CD14-positive monocyte (primary cell): ENCODE measurements at regions not wholly inside any gene's neighbourhood (a gene's known extent, or its start where the extent isn't known, plus 50 kb on each side); places are given as distances from the start of the nearest gene placed in this dataset.

Source experiments
- DNase-seq, 3 donors: peaks; one replicate each; pipeline ENCODE4 v3.0.0-alpha.2; 2011 to 2022
- H2AFZ ChIP-seq: 2 replicates; pipeline ENCODE4 v1.6.0; 2012; ENCODE audit warnings: mild to moderate bottlenecking, low read depth, low read length, inconsistent platforms; ENCODE audit not compliant: insufficient read depth, poor library complexity, severe bottlenecking
- H3K27ac ChIP-seq, 2 donors: 1 replicate in 1 of 2; 2 replicates in 1 of 2; pipeline ENCODE4 v1.5.1; 2012 to 2013; ENCODE audit warnings: low read length in 2 of 2, control low read depth in 1 of 2, inconsistent platforms in 1 of 2, low read depth in 1 of 2, mild to moderate bottlenecking in 1 of 2
- H3K27me3 ChIP-seq, 2 donors: one replicate each; pipeline versions ENCODE4 v1.6.0 to v1.6.1; 2011 to 2013; ENCODE audit warnings: low read length in 2 of 2; ENCODE audit not compliant: control insufficient read depth in 2 of 2, insufficient read depth in 2 of 2
- H3K36me3 ChIP-seq, 2 donors: replicated peaks in 1 of 2; 1 replicate in 1 of 2; 2 replicates in 1 of 2; pipeline versions ENCODE4 v1.5.1 to v1.6.1; 2012 to 2013; ENCODE audit warnings: low read length in 2 of 2, control low read depth in 1 of 2, inconsistent platforms in 1 of 2, mild to moderate bottlenecking in 1 of 2; ENCODE audit not compliant: insufficient read depth in 2 of 2, control insufficient read depth in 1 of 2
- H3K4me1 ChIP-seq, 2 donors: 1 replicate in 1 of 2; 2 replicates in 1 of 2; pipeline versions ENCODE4 v1.5.1 to v1.6.1; 2012 to 2013; ENCODE audit warnings: low read length in 2 of 2, control low read depth in 1 of 2, inconsistent platforms in 1 of 2, mild to moderate bottlenecking in 1 of 2, moderate library complexity in 1 of 2; ENCODE audit not compliant: insufficient read depth in 2 of 2, control insufficient read depth in 1 of 2
- H3K4me2 ChIP-seq: replicated peaks from 2 replicates; pipeline ENCODE3; 2012; ENCODE audit warnings: low read length, moderate library complexity, mild to moderate bottlenecking; ENCODE audit not compliant: poor library complexity, severe bottlenecking; ENCODE audit errors: extremely low read depth
- H3K4me3 ChIP-seq, 3 experiments: fragments of 200-600 bp in 1 of 3; sonication (generic) in 1 of 3; replicated peaks in 1 of 3; 1 replicate in 2 of 3; 2 replicates in 1 of 3; pipeline ENCODE4 v1.5.1; 2011 to 2013; ENCODE audit warnings: low read length in 3 of 3, mild to moderate bottlenecking in 3 of 3, control low read depth in 2 of 3, low read depth in 2 of 3, inconsistent platforms in 1 of 3, moderate library complexity in 1 of 3
- H3K79me2 ChIP-seq: 2 replicates; pipeline ENCODE4 v1.6.0; 2012; ENCODE audit warnings: mild to moderate bottlenecking, control low read depth, inconsistent platforms, low read length, moderate library complexity; ENCODE audit not compliant: insufficient read depth
- H3K9ac ChIP-seq: 2 replicates; pipeline ENCODE4 v1.6.0; 2017; ENCODE audit warnings: low read length, mild to moderate bottlenecking; ENCODE audit not compliant: insufficient read depth, poor library complexity, severe bottlenecking
- H3K9me3 ChIP-seq, 2 donors: replicated peaks in 1 of 2; 1 replicate in 1 of 2; 2 replicates in 1 of 2; pipeline versions ENCODE4 v1.5.1 to v1.6.1; 2012 to 2013; ENCODE audit warnings: low read length in 2 of 2, control low read depth in 1 of 2; ENCODE audit not compliant: control insufficient read depth in 1 of 2, insufficient read depth in 1 of 2
- H4K20me1 ChIP-seq: 2 replicates; pipeline ENCODE4 v1.6.0; 2012; ENCODE audit warnings: mild to moderate bottlenecking, low read length, control low read depth, moderate library complexity; ENCODE audit not compliant: insufficient read depth
- H3K27ac Mint-ChIP-seq, 7 donors: one replicate each; pipeline ENCODE4 v1.8.0; 2020; ENCODE audit warnings: mild to moderate bottlenecking in 7 of 7, mixed read lengths in 7 of 7, moderate library complexity in 6 of 7, inconsistent platforms in 2 of 7
- H3K27me3 Mint-ChIP-seq, 3 donors: one replicate each; pipeline ENCODE4 v1.8.0; 2021 to 2022; ENCODE audit warnings: low read depth in 3 of 3, mild to moderate bottlenecking in 3 of 3, mixed read lengths in 3 of 3, moderate library complexity in 3 of 3, inconsistent platforms in 1 of 3
- H3K36me3 Mint-ChIP-seq, 2 donors: one replicate each; pipeline ENCODE4 v1.8.0; 2020; ENCODE audit warnings: mixed read lengths in 2 of 2, inconsistent platforms in 1 of 2, mild to moderate bottlenecking in 1 of 2
- H3K4me1 Mint-ChIP-seq: one replicate; pipeline ENCODE4 v1.8.0; 2020; ENCODE audit warnings: mild to moderate bottlenecking, mixed read lengths
- H3K4me3 Mint-ChIP-seq, 2 donors: one replicate each; pipeline ENCODE4 v1.8.0; 2020; ENCODE audit warnings: mild to moderate bottlenecking in 2 of 2, mixed read lengths in 2 of 2, moderate library complexity in 1 of 2
- H3K9me3 Mint-ChIP-seq, 7 donors: one replicate each; pipeline ENCODE4 v1.8.0; 2020 to 2022; ENCODE audit warnings: mixed read lengths in 7 of 7, mild to moderate bottlenecking in 6 of 7, moderate library complexity in 6 of 7, inconsistent platforms in 2 of 7
- CTCF ChIP-seq: fragments of 200-600 bp; IDR thresholded peaks from one replicate; pipeline ENCODE4 v1.8.0; 2022; ENCODE audit warnings: antibody characterized with exemption, mild to moderate bottlenecking
- WGBS: methylation state at CpG from one replicate; pipeline ENCODE4 v1.1.5; 2013; ENCODE audit warnings: missing lambda C conversion rate; ENCODE audit not compliant: insufficient coverage; 5-methylcytosine and 5-hydroxymethylcytosine counted together
- intact Hi-C, 2 donors: fragments of 100-400 bp; cut with micrococcal nuclease; formaldehyde crosslinking; loops; one replicate each; pipeline versions ENCODE4 v1.15.0 to v1.15.1; 2023

DNA sequence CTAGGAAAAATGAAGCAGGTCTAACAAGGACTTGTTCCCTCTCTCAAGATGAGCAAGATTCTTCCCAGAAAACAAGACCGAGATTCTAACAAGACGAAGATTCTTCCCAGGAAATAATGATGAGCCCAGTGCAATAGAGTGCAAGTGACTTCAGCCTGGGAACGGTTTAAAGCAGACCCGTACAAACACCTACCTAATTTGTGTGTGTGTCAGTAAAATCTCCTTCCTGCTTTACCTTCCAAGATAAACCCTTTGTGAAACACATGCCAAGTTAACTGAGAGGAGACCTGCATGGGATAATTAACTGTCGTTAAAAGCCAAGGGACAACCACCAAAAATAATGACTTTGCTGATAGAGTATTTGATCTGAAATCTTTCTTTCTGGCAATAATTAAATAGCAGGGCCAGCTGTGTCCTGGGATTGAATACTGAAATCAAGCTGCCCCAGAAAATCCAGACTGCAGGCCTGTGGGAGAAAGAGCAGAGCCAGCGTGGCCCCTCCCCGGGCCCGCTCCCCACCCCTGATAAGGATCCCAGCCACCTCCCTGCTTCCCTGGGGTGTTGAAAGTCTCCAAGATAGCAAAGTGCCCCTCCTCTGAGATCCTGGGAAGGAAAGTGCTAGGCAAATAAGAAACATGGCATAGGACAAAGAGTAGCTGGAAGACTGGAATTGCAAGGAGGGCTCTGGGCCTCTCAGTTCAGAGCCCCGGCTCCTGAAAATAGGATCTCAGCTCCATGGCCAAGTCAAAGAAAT is 145.5 kb downstream of the CYP26B1 start:
- intact Hi-C loops = no loop called here
- Histone ChIP-seq H3K36me3 (no peaks in the 10 kb centered on the region), H3K27ac (no peak overlapping the region), H4K20me1 (no peaks in the 10 kb centered on the region), H2AFZ (no peak overlapping the region), H3K4me3 (no peak overlapping the region), H3K4me1 (no peaks in the 10 kb centered on the region), H3K9ac (no peak overlapping the region), H3K4me2 (no peak overlapping the region), H3K9me3 (no peaks in the 10 kb centered on the region), H3K79me2 (no peaks in the 10 kb centered on the region), H3K27me3 (no peaks in the 10 kb centered on the region)
- peaks cover 3 to 8% (median 4%) of the 10 kb centered on the region in 3 donors for H3K27me3 Mint-ChIP-seq
- peaks cover 0 to 3% (median 1%) of the 10 kb centered on the region in 7 donors for H3K9me3 Mint-ChIP-seq
- no peak for DNase-seq
- no peaks in the 10 kb centered on the region for H3K4me1 Mint-ChIP-seq
- H3K4me3 Mint-ChIP-seq = no peak overlapping the region
- H3K27ac Mint-ChIP-seq = no peak overlapping the region
- WGBS = 100% methylated on average over 2 of the region's 9 CpGs
- TF ChIP-seq CTCF = no peak
- no peaks in the 10 kb centered on the region for H3K36me3 Mint-ChIP-seq

GRCh38 chr2:72000110-72000509 is 147.6 kb downstream of the CYP26B1 start:
- Mint-ChIP-seq H3K4me3 (no peak overlapping the region), H3K9me3 (peaks cover 0 to 3% (median 1%) of the 10 kb centered on the region in 7 donors), H3K36me3 (no peaks in the 10 kb centered on the region), H3K27ac (no peak overlapping the region), H3K4me1 (no peaks in the 10 kb centered on the region), H3K27me3 (peaks cover 3 to 6% (median 4%) of the 10 kb centered on the region in 3 donors)
- no peaks in the 10 kb centered on the region for H3K36me3 ChIP-seq
- no peak overlapping the region for H3K9ac ChIP-seq
- no peaks in the 10 kb centered on the region for H3K79me2 ChIP-seq
- no peaks in the 10 kb centered on the region for H3K9me3 ChIP-seq
- no peak overlapping the region for H3K27ac ChIP-seq
- TF ChIP-seq CTCF = no peak
- H3K4me1 ChIP-seq = no peaks in the 10 kb centered on the region
- no peak overlapping the region for H3K4me2 ChIP-seq
- no peaks in the 10 kb centered on the region for H3K27me3 ChIP-seq
- H3K4me3 ChIP-seq = no peak overlapping the region
- no peak for DNase-seq
- 68% methylated on average over 7 of the region's 7 CpGs for WGBS
- no peaks in the 10 kb centered on the region for H4K20me1 ChIP-seq
- H2AFZ ChIP-seq = no peak overlapping the region
- intact Hi-C loops = no loop called here
